Dedifferentiated amniotic fluid mesenchymal stem cell (primary cell): ENCODE measurements at regions not wholly inside any gene's neighbourhood (a gene's known extent, or its start where the extent isn't known, plus 50 kb on each side); places are given as distances from the start of the nearest gene placed in this dataset.

Source experiments
- DNase-seq: peaks from one replicate; pipeline ENCODE4 v3.0.0-alpha.2; 2016; ENCODE audit errors: extremely low spot score

- no peak for DNase-seq
Observed at GRCh38 chr2:237150186-237150585, 64.5 kb downstream of the COPS8 start.

- no peak for DNase-seq
Observed at GRCh38 chr2:237150831-237151375, 65.2 kb downstream of the COPS8 start.

DNA sequence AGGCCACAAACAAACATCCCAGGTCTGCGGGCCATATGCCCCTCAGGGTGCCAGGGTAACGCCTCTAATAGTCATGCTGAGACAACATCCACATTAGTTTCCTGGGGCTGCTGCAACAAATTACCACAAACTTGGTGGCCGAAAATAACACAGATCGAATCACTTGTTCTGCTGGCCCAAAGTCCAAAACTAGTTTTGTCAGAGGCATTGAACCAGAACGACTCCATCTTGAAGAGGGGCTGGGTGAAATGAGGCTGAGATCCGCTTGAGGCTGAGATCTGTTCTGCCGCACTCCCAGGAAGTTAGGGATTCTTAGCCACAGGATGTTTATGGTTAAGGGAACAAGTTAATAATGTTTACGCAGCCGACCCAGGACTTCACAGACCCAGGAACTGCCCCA, 66.7 kb downstream of the COPS8 start:
- no peak for DNase-seq

DNA sequence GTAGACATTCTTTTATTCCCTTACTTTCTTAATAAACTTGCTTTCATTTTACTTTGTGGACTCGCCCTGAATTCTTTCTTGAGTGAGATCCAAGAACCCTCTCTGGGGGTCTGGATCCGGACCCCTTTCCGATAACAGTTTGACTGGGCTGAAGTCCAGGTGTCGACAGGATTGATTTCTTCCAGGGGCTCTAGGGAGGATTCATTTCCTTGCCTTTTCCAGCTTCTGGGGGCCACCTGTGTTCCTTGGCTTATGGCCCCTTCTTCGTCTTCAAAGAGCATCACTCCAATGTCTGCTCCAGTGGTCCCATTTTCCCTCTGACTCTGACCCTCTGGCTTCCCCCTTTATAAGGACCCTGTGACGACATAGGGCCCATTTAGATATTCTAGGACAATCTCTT, 67.5 kb downstream of the COPS8 start:
- DNase-seq = no peak

DNA sequence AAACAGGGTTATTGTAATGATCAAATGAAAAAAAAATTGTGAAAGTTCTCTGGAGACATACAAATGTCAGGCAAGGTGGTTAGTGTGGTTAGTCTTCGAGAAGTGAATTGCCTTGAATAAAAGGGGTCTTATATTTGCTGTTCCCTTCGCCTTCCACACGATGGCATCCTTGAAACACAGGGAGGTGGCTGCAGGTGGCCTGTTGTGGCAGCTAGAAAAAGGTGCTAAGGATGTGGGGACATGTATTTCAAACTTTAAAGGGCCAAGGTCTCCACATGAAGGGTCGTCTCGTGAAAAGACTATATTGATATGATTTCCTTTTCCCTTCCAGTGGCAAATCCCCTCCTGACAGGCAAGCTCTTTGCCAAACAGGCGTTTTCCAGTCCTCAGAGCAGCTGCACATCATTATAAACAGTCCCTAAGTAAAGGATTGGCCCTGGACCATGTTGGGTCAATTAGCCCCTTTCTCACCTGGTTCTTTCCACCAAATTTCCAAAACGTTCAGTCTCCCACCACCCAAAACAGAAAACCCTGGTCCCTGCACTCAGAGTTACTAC, 68.5 kb downstream of the COPS8 start:
- DNase-seq = no peak

- DNase-seq = no peak
Observed at GRCh38 chr2:237154884-237155851, 69.5 kb downstream of the COPS8 start.

DNA sequence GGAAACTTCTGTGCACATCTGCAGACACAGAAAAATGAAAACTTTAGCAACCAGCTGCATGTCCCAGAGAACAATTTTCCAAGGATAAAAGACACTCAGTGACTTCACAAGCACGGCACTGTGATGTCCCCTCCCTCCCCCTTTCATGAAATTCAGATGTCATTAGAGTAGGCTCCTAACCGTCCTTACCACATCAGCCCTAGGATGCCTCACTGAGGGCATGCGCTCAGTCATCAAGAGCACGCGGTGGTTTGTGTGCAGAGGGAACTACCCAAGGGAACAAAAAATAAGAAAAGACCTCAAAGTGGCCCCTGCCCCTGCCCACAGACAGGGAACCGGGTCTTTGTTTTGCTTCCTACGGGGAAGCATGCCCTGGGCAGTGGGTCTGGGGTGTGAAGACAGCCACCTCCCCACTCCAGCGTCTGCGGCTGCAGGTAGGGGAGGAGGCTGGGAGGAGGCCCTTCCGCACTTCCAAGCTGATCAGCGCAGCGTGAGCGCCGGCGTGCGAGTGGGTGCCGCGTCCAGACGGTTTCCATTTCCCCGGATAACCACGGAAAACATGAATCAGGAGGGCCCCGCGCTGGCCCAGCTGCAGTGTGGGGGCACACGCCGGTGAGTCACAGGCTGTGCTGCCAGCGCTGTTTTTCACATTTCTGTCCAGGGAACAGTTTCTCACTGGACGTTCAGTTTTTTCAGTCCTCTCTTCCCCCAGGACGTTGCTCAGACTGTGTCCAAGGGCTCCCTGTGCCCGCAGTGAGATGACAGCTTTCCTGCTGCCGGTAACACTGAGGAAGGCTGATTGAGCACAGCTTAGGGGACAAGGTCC, 70.6 kb downstream of the COPS8 start:
- DNase-seq = peak; percentile 80

DNA sequence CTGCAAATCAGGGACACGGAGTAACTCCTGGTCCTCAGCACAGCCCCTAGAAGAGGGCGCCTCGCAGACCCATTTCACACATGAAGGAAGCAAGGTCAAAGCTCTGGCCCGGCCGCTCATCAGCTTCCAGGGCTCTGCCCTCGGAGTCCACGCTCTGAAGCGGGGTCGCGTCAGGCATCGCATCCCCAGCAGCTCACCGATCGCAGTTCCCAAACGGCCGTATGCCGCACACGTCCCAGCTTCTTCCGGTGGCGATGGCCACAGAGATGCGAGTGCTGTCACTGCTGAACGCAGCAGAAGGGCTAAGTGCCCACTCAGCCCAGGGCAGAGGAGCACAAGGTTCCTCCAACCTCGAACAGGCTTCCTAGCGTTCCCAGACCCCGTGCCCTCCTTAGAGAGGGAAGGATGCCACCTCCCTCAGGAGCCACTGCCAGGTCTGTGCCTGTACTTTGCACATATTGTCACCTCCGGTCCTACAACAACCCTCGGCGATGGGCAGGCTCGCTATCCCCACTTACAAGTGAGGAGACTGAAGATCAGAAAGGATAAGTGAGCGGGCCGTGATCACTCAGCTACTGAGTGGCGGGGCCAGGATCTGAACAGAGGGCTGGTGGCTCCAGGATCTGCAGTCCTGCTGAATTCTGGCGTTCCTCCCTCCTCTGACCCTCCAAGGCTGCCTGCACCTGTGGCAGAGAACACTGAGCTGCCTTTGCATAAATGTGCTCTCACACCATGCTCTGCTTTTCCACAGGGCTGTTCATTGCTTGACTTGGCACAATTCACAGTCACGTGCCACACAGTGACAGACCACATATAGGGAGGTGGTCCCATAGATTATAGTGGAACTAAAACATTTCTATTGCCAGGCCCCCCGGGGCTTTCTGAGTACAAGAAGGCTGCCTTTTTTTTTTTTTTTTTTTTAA, 71.4 kb downstream of the COPS8 start:
- DNase-seq = no peak

- no peak for DNase-seq
Observed at GRCh38 chr2:237157780-237158102, 72.1 kb downstream of the COPS8 start.

- DNase-seq = no peak
Observed at GRCh38 chr2:237158194-237158593, 72.5 kb downstream of the COPS8 start.

GRCh38 chr2:237159006-237159911, 73.6 kb downstream of the COPS8 start:
- no peak for DNase-seq

DNA sequence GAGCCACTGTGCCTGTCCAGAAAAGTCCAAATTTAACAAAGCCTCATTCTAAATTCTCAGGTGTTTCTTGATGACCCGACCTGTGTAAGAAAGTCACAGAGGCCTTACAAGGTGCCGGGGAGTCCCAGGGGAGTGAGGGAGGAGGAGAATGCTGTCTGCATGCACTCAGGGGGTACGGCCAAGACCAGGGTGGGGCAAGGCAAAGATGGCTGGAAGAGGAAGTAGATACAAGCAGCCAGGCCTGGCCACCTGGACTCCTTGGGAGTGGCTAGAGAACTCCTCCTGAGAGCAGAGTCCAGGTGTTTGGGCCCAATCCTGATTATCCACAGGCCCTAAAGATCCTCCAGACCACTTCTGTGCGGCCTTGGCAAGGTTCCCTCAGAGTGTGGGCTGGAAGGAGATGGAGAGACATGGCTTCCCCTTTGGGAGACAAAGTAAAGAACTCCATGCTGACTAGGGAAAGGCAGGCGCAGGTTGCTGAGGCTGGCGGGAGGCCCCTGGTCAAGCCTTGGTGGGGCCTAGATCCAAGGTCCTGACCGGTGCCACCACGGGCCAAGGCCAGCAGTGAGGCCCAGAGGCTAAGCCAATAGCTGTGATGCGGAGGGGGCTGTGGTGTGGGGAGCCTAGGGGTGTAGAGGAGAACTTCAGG, 74.7 kb downstream of the COPS8 start:
- no peak for DNase-seq

GRCh38 chr2:237161189-237161588, 75.5 kb downstream of the COPS8 start:
- no peak for DNase-seq

- no peak for DNase-seq
Observed at GRCh38 chr2:237162959-237163358, 77.3 kb downstream of the COPS8 start.

DNA sequence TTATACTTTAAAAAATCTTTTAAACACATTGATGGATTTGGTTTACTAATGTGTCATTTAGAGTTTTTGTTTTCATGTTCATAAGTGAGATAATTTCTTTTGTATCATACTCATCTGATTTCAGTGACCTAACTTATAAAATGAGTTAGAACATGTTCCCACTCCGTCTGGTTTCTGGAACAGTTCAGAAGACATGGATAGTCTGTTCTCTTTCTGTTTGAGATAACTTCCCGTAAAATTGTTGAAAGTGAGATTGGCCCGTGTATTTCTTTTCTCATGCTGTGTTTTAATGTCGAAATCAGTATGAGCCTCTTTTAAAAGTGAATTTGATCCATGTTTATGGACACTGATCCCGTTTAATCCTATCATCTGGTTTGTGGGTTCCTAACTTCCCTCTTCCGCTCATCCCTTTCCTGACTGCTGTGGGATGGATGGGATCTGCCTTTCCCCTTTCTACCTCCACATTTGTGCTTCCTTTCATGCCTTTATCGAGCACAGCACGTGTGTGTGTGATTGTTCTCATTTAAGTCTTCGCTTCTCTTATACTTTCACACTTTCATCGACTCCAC, 78.9 kb downstream of the COPS8 start:
- DNase-seq = no peak

DNA sequence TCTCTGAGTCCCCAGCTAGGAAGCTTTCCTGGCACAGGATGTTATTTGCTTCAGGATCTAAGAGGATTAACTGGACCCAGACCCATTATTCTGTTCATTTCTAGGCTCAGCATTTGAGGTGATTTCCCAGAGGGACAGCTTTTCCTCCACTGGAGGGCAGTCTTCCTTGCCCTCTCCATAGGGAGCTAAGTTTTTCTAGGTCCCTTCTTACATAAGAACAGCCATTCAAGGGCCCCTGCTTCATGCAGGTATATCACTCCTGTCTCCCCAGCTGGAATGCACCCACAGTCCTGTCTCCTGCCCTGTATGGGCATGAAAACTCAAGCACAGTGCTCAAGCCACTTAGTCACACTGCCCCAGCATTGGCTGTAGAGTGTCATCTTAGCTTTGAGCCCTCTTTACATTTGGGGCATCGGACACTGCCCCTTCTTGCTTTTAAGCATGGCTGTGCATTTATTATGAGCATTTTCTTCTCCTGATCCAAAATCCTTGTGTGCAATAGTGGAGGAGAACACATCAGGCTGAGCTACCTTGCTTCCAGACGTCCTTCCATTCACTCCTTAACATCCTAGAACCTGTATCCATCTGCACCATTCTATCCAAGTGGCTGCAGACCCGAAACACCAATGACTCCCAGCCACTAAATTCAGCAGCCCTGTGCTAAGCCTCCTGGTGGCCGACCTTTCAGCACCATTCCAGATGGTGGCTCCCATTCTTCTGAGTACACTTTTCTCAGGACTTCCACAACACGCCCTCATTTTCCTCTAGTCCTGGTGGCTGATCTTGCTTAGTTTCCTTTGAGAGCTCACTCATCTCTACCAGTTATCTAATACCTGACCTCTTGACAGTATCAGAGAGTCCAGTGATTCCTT, 80.0 kb downstream of the COPS8 start:
- no peak for DNase-seq

GRCh38 chr2:237167038-237167437, 81.3 kb downstream of the COPS8 start:
- DNase-seq = no peak

- no peak for DNase-seq
Observed at GRCh38 chr2:237167934-237168333, 82.2 kb downstream of the COPS8 start.
